ENCODE measurements at regions not wholly inside any gene's neighbourhood (a gene's known extent, or its start where the extent isn't known, plus 50 kb on each side); places are given as distances from the start of the nearest gene placed in this dataset.

GRCh38 chr2:23041443-23041842 is 343.5 kb upstream of the KLHL29 start (continued):
- no peak for TF ChIP-seq PRDM15 (CRISPR knock-in tag; IDR thresholded peaks at IDR 0.05)
- TF ChIP-seq ZNF671 (CRISPR knock-in tag; IDR thresholded peaks at IDR 0.05) = no peak
- TF ChIP-seq NR2C2 (CRISPR knock-in tag; IDR thresholded peaks at IDR 0.05) = no peak

- CTCF ChIA-PET = no interaction called here
- H3K27ac Mint-ChIP-seq = no peak overlapping the region
- DNase-seq (ENCODE audit: low spot score) (no peak), ATAC-seq (no peak)
- no peak overlapping the region for H3K4me3 Mint-ChIP-seq
- POLR2A ChIA-PET = interaction anchor here (0.7 kb wide), 1 partner anchor 17 kb away, joined by 3 read pairs; no protein-coding TSS in a partner anchor
- no peak for TF ChIP-seq TEAD4 (CRISPR knock-in tag; IDR thresholded peaks at IDR 0.05)
- TF ChIP-seq NR3C1 (CRISPR knock-in tag; conservative IDR thresholded peaks at IDR 0.05; ENCODE audit: low read depth) = no peak
- TF ChIP-seq HMGXB4 (CRISPR knock-in tag; IDR thresholded peaks at IDR 0.05) = no peak
- TF ChIP-seq, protein P1, sequence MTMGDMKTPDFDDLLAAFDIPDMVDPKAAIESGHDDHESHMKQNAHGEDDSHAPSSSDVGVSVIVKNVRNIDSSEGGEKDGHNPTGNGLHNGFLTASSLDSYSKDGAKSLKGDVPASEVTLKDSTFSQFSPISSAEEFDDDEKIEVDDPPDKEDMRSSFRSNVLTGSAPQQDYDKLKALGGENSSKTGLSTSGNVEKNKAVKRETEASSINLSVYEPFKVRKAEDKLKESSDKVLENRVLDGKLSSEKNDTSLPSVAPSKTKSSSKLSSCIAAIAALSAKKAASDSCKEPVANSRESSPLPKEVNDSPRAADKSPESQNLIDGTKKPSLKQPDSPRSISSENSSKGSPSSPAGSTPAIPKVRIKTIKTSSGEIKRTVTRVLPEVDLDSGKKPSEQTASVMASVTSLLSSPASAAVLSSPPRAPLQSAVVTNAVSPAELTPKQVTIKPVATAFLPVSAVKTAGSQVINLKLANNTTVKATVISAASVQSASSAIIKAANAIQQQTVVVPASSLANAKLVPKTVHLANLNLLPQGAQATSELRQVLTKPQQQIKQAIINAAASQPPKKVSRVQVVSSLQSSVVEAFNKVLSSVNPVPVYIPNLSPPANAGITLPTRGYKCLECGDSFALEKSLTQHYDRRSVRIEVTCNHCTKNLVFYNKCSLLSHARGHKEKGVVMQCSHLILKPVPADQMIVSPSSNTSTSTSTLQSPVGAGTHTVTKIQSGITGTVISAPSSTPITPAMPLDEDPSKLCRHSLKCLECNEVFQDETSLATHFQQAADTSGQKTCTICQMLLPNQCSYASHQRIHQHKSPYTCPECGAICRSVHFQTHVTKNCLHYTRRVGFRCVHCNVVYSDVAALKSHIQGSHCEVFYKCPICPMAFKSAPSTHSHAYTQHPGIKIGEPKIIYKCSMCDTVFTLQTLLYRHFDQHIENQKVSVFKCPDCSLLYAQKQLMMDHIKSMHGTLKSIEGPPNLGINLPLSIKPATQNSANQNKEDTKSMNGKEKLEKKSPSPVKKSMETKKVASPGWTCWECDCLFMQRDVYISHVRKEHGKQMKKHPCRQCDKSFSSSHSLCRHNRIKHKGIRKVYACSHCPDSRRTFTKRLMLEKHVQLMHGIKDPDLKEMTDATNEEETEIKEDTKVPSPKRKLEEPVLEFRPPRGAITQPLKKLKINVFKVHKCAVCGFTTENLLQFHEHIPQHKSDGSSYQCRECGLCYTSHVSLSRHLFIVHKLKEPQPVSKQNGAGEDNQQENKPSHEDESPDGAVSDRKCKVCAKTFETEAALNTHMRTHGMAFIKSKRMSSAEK (CRISPR knock-in tag; IDR thresholded peaks at IDR 0.05; ENCODE audit: borderline replicate concordance) = no peak
- no peaks in the 10 kb centered on the region for H3K4me1 Mint-ChIP-seq
- H3K36me3 Mint-ChIP-seq = no peaks in the 10 kb centered on the region
- no peaks in the 10 kb centered on the region for H3K27me3 Mint-ChIP-seq (ENCODE audit: low read depth)
- H3K9me3 Mint-ChIP-seq = peaks cover 14% of the 10 kb centered on the region
Measured at GRCh38 chr2:23042216-23042906, 342.6 kb upstream of the KLHL29 start.

DNA sequence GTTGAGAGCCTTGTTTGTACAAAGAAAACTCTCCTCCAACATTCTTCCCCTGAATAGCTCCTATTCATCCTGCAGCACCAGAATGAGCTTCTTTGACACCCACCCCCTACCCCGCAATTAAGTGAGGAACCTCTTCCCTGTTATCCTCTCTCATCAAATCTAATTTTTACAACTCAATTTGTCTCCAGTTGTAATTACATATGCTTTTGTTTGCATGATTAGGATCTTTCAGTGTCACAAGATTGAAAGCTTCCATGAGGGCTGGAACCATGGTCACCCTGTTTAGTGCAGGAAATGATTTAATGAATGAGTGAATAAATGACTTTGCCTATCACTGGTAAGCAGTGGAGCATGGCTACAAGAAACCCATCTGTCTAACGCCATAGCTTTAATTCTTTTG is 334.6 kb upstream of the KLHL29 start:
- ChIA-PET POLR2A (interaction anchor here (0.7 kb wide), 1 partner anchor 25 kb away, joined by 3 read pairs; no protein-coding TSS in a partner anchor), CTCF (no interaction called here)
- no peak for DNase-seq (ENCODE audit: low spot score)
- no peak overlapping the region for H3K4me3 Mint-ChIP-seq
- no peaks in the 10 kb centered on the region for H3K4me1 Mint-ChIP-seq
- H3K9me3 Mint-ChIP-seq = peaks cover 13% of the 10 kb centered on the region
- no peaks in the 10 kb centered on the region for H3K27me3 Mint-ChIP-seq (ENCODE audit: low read depth)
- no peak for ATAC-seq
- H3K36me3 Mint-ChIP-seq = no peaks in the 10 kb centered on the region
- no peak overlapping the region for H3K27ac Mint-ChIP-seq
- TF ChIP-seq TCF7 (CRISPR knock-in tag; IDR thresholded peaks at IDR 0.05; ENCODE audit: low read depth) (no peak), GTF2I (CRISPR knock-in tag; conservative IDR thresholded peaks at IDR 0.05) (no peak), SMAD4 (CRISPR knock-in tag; IDR thresholded peaks at IDR 0.05) (no peak), EMX1 (CRISPR knock-in tag; IDR thresholded peaks at IDR 0.05) (no peak), OVOL2 (CRISPR knock-in tag; IDR thresholded peaks at IDR 0.05; ENCODE audit: borderline replicate concordance) (no peak), FOXP1 (CRISPR knock-in tag; IDR thresholded peaks at IDR 0.05; ENCODE audit: borderline replicate concordance) (no peak), KAT7 (CRISPR knock-in tag; IDR thresholded peaks at IDR 0.05; ENCODE audit: borderline replicate concordance) (no peak), SP1 (CRISPR knock-in tag; conservative IDR thresholded peaks at IDR 0.05) (no peak), ZNF121 (CRISPR knock-in tag; IDR thresholded peaks at IDR 0.05) (no peak), ZNF671 (CRISPR knock-in tag; IDR thresholded peaks at IDR 0.05) (no peak), SOX15 (CRISPR knock-in tag; IDR thresholded peaks at IDR 0.05) (no peak)
- TF ChIP-seq, protein P2, sequence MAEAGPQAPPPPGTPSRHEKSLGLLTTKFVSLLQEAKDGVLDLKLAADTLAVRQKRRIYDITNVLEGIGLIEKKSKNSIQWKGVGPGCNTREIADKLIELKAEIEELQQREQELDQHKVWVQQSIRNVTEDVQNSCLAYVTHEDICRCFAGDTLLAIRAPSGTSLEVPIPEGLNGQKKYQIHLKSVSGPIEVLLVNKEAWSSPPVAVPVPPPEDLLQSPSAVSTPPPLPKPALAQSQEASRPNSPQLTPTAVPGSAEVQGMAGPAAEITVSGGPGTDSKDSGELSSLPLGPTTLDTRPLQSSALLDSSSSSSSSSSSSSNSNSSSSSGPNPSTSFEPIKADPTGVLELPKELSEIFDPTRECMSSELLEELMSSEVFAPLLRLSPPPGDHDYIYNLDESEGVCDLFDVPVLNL (CRISPR knock-in tag; IDR thresholded peaks at IDR 0.05; ENCODE audit: borderline replicate concordance, low read depth) = no peak
- TF ChIP-seq, protein P3, sequence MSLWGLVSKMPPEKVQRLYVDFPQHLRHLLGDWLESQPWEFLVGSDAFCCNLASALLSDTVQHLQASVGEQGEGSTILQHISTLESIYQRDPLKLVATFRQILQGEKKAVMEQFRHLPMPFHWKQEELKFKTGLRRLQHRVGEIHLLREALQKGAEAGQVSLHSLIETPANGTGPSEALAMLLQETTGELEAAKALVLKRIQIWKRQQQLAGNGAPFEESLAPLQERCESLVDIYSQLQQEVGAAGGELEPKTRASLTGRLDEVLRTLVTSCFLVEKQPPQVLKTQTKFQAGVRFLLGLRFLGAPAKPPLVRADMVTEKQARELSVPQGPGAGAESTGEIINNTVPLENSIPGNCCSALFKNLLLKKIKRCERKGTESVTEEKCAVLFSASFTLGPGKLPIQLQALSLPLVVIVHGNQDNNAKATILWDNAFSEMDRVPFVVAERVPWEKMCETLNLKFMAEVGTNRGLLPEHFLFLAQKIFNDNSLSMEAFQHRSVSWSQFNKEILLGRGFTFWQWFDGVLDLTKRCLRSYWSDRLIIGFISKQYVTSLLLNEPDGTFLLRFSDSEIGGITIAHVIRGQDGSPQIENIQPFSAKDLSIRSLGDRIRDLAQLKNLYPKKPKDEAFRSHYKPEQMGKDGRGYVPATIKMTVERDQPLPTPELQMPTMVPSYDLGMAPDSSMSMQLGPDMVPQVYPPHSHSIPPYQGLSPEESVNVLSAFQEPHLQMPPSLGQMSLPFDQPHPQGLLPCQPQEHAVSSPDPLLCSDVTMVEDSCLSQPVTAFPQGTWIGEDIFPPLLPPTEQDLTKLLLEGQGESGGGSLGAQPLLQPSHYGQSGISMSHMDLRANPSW (CRISPR knock-in tag; conservative IDR thresholded peaks at IDR 0.05; ENCODE audit: low read depth) = no peak

All from WTC11 (cell line).